ENCODE measurements at regions not wholly inside any gene's neighbourhood (a gene's known extent, or its start where the extent isn't known, plus 50 kb on each side); places are given as distances from the start of the nearest gene placed in this dataset.

DNA sequence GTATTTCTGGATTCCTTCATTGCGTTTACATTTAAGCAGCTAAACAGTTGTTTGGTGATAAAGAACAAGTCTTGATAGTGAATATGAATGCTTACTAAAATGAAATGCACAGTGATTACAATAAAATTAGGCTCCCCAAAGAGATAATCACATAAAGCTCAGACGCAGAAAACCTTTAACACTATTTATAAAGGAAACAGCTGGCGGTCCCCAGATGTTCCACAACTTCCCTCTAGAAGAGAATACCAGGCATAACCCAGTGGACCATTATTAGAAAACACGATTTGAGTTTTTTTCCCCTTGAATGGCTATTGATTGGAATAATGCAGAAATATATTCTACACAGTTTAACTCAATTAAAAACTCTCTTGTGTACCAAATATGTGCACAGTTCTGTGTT, 573.2 kb downstream of the DIPK2A start:
- no peak overlapping the region for H3K9ac ChIP-seq (ENCODE audit: low read depth in 1 of 3, low read length in 3 of 3)
- H3K27ac ChIP-seq (ENCODE audit: low read depth, low read length), result no peak overlapping the region
- H3K9me3 ChIP-seq (ENCODE audit: control insufficient read depth in 3 of 3, low read length in 3 of 3), result no peaks in the 10 kb centered on the region
- H3K36me3 ChIP-seq (ENCODE audit: control insufficient read depth in 3 of 3, insufficient read depth in 3 of 3, low read length in 3 of 3), result no peaks in the 10 kb centered on the region
- H3K27me3 ChIP-seq (ENCODE audit: control insufficient read depth in 3 of 3, insufficient read depth in 3 of 3, low read length in 3 of 3), result no peaks in the 10 kb centered on the region
- no peak overlapping the region for H3K4me3 ChIP-seq (ENCODE audit: low read length in 3 of 3)
- no peaks in the 10 kb centered on the region for H3K4me1 ChIP-seq (ENCODE audit: control insufficient read depth in 3 of 3, insufficient read depth in 3 of 3, low read length in 3 of 3)

GRCh38 chr3:144546539-144546938, 574.9 kb downstream of the DIPK2A start:
- no peak overlapping the region for H3K9ac ChIP-seq (ENCODE audit: low read depth in 1 of 3, low read length in 3 of 3)
- no peaks in the 10 kb centered on the region for H3K9me3 ChIP-seq (ENCODE audit: control insufficient read depth in 3 of 3, low read length in 3 of 3)
- H3K4me3 ChIP-seq (ENCODE audit: low read length in 3 of 3), result no peak overlapping the region
- H3K27me3 ChIP-seq (ENCODE audit: control insufficient read depth in 3 of 3, insufficient read depth in 3 of 3, low read length in 3 of 3), result no peaks in the 10 kb centered on the region
- H3K27ac ChIP-seq (ENCODE audit: low read depth, low read length), result no peak overlapping the region
- no peaks in the 10 kb centered on the region for H3K4me1 ChIP-seq (ENCODE audit: control insufficient read depth in 3 of 3, insufficient read depth in 3 of 3, low read length in 3 of 3)
- H3K36me3 ChIP-seq (ENCODE audit: control insufficient read depth in 3 of 3, insufficient read depth in 3 of 3, low read length in 3 of 3), result no peaks in the 10 kb centered on the region

- Histone ChIP-seq H3K4me1 (ENCODE audit: control insufficient read depth in 3 of 3, insufficient read depth in 3 of 3, low read length in 3 of 3) (no peaks in the 10 kb centered on the region), H3K27me3 (ENCODE audit: control insufficient read depth in 3 of 3, insufficient read depth in 3 of 3, low read length in 3 of 3) (no peaks in the 10 kb centered on the region), H3K9me3 (ENCODE audit: control insufficient read depth in 3 of 3, low read length in 3 of 3) (no peaks in the 10 kb centered on the region), H3K9ac (ENCODE audit: low read depth in 1 of 3, low read length in 3 of 3) (no peak overlapping the region), H3K4me3 (ENCODE audit: low read length in 3 of 3) (no peak overlapping the region), H3K27ac (ENCODE audit: low read depth, low read length) (no peak overlapping the region), H3K36me3 (ENCODE audit: control insufficient read depth in 3 of 3, insufficient read depth in 3 of 3, low read length in 3 of 3) (no peaks in the 10 kb centered on the region)
Measured at GRCh38 chr3:144548346-144548745, 576.7 kb downstream of the DIPK2A start.

DNA sequence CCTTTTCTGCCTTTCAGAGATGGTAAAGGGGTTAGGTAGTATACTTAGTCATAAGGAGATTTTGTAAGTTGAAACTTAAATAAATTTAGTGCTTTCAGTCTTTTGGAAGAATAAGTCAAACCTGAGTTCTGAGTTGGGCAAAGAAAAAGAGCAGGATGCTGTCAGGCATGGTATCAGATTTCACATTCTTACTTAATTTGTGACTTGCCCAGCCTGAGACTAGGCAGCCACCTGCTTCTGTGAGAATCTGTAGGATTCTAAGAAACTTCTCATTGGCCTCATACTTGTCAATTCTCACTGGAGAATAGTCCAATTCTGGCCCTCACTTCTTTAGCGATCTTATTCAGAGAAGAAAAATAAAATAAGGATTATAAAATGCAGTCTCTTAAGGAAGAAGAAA, 577.5 kb downstream of the DIPK2A start:
- Histone ChIP-seq H3K27me3 (ENCODE audit: control insufficient read depth in 3 of 3, insufficient read depth in 3 of 3, low read length in 3 of 3) (no peaks in the 10 kb centered on the region), H3K4me1 (ENCODE audit: control insufficient read depth in 3 of 3, insufficient read depth in 3 of 3, low read length in 3 of 3) (no peaks in the 10 kb centered on the region), H3K9me3 (ENCODE audit: control insufficient read depth in 3 of 3, low read length in 3 of 3) (no peaks in the 10 kb centered on the region), H3K36me3 (ENCODE audit: control insufficient read depth in 3 of 3, insufficient read depth in 3 of 3, low read length in 3 of 3) (no peaks in the 10 kb centered on the region), H3K9ac (ENCODE audit: low read depth in 1 of 3, low read length in 3 of 3) (no peak overlapping the region), H3K27ac (ENCODE audit: low read depth, low read length) (no peak overlapping the region), H3K4me3 (ENCODE audit: low read length in 3 of 3) (no peak overlapping the region)

DNA sequence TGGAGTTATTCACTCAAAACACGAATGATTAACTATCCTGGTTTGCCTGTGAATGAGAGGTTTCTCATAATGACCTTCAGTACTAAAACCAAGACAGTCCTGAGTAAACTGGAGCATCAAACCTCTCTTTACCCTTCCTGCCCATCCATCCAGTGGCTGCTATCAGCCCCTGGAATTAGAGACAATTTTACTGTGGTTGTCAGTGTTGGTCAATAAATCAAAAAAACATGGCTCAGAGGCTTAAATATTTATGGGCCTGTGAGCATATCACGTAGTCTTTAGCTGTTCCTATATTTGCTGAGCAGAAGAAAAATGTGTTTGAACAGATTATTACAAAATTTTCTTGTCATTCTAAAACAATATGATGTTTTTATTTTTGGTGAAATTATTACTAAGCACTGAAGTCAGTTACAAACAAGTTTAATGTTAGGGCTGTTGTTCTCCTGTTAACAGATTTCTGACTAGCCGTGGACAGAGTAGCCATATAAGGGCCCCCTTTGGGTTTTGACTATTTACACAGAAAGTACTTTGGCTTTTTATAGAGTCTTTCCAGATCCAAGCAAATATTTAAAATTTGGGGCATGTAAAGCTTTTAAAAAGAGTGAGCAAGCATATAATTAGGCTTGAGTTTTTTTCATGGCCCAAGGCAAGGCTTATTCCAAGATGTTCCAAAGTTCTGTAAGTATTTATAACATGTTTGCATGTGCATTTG, 580.9 kb downstream of the DIPK2A start:
- Histone ChIP-seq H3K27me3 (ENCODE audit: control insufficient read depth in 3 of 3, insufficient read depth in 3 of 3, low read length in 3 of 3) (no peaks in the 10 kb centered on the region), H3K36me3 (ENCODE audit: control insufficient read depth in 3 of 3, insufficient read depth in 3 of 3, low read length in 3 of 3) (no peaks in the 10 kb centered on the region), H3K4me3 (ENCODE audit: low read length in 3 of 3) (no peak overlapping the region), H3K9ac (ENCODE audit: low read depth in 1 of 3, low read length in 3 of 3) (no peak overlapping the region), H3K9me3 (ENCODE audit: control insufficient read depth in 3 of 3, low read length in 3 of 3) (no peaks in the 10 kb centered on the region), H3K4me1 (ENCODE audit: control insufficient read depth in 3 of 3, insufficient read depth in 3 of 3, low read length in 3 of 3) (no peaks in the 10 kb centered on the region), H3K27ac (ENCODE audit: low read depth, low read length) (no peak overlapping the region)

DNA sequence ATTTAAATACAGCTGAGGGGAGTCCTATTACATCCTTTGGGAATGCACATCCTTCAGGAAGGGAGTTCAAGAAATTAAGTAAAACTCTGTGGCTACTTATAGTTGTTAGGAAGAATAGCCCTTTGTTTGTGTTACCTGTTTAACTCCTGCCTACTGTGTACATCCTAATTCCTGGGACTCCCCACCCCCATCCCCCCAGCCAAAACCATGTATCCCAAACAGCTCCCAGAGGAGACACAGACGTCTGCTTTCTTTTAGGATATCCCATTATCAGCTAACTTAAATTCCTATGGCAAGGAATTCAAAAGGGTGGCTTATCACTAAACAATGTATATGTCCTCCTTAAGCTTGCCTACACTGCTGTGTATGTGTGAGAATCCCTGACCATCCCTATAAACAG, 581.7 kb downstream of the DIPK2A start:
- H3K27ac ChIP-seq (ENCODE audit: low read depth, low read length), result no peak overlapping the region
- H3K4me1 ChIP-seq (ENCODE audit: control insufficient read depth in 3 of 3, insufficient read depth in 3 of 3, low read length in 3 of 3), result no peaks in the 10 kb centered on the region
- no peaks in the 10 kb centered on the region for H3K27me3 ChIP-seq (ENCODE audit: control insufficient read depth in 3 of 3, insufficient read depth in 3 of 3, low read length in 3 of 3)

DNA sequence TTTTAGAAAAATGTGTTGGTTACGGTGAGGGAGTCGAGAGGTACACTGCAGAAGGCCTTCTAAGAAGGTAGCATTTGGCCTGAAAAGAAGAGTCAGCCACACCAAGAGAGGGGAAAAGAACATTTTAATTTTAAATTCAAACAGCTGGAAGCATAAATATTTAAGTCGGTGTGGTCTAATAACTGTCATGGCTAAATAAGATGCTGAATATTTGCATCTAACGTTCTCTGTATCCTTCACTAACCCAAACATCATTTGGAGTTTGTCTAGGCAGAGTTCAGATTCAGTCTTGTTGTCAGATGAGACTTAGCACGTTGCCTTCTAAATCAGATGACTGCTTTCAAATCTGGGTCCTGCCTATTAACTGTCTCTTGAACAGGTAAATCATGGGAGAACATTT, 583.3 kb downstream of the DIPK2A start:
- Histone ChIP-seq H3K9me3 (ENCODE audit: control insufficient read depth in 3 of 3, low read length in 3 of 3) (no peaks in the 10 kb centered on the region), H3K4me1 (ENCODE audit: control insufficient read depth in 3 of 3, insufficient read depth in 3 of 3, low read length in 3 of 3) (no peaks in the 10 kb centered on the region), H3K36me3 (ENCODE audit: control insufficient read depth in 3 of 3, insufficient read depth in 3 of 3, low read length in 3 of 3) (no peaks in the 10 kb centered on the region), H3K9ac (ENCODE audit: low read depth in 1 of 3, low read length in 3 of 3) (no peak overlapping the region), H3K27me3 (ENCODE audit: control insufficient read depth in 3 of 3, insufficient read depth in 3 of 3, low read length in 3 of 3) (no peaks in the 10 kb centered on the region), H3K27ac (ENCODE audit: low read depth, low read length) (no peak overlapping the region), H3K4me3 (ENCODE audit: low read length in 3 of 3) (no peak overlapping the region)

More for the DNA sequence above, 581.7 kb downstream of the DIPK2A start:
- no peaks in the 10 kb centered on the region for H3K9me3 ChIP-seq (ENCODE audit: control insufficient read depth in 3 of 3, low read length in 3 of 3)
- no peaks in the 10 kb centered on the region for H3K36me3 ChIP-seq (ENCODE audit: control insufficient read depth in 3 of 3, insufficient read depth in 3 of 3, low read length in 3 of 3)
- H3K9ac ChIP-seq (ENCODE audit: low read depth in 1 of 3, low read length in 3 of 3), result no peak overlapping the region
- no peak overlapping the region for H3K4me3 ChIP-seq (ENCODE audit: low read length in 3 of 3)

DNA sequence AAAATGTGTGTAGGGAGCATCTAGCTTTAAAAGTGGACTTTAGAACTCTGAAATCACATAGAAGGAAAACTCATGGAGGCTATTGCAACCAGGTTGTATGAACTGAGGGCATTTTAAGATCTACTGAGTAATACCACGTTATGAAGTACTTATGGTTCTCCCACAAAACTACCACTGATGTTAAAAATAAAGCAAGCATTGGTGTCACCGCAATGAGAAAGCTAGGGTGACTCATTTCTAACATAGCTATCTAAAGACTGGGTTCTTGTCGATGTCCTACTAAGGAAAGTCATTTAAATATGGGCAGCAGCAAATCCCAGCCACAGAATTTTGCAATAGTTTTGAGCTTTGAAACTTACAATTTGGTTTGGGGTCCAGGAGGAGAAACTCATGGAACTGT, 584.8 kb downstream of the DIPK2A start:
- H3K9ac ChIP-seq (ENCODE audit: low read depth in 1 of 3, low read length in 3 of 3), result no peak overlapping the region
- H3K36me3 ChIP-seq (ENCODE audit: control insufficient read depth in 3 of 3, insufficient read depth in 3 of 3, low read length in 3 of 3), result no peaks in the 10 kb centered on the region
- H3K4me1 ChIP-seq (ENCODE audit: control insufficient read depth in 3 of 3, insufficient read depth in 3 of 3, low read length in 3 of 3), result no peaks in the 10 kb centered on the region
- H3K27me3 ChIP-seq (ENCODE audit: control insufficient read depth in 3 of 3, insufficient read depth in 3 of 3, low read length in 3 of 3), result no peaks in the 10 kb centered on the region
- H3K4me3 ChIP-seq (ENCODE audit: low read length in 3 of 3), result no peak overlapping the region
- no peak overlapping the region for H3K27ac ChIP-seq (ENCODE audit: low read depth, low read length)
- no peaks in the 10 kb centered on the region for H3K9me3 ChIP-seq (ENCODE audit: control insufficient read depth in 3 of 3, low read length in 3 of 3)

GRCh38 chr3:144557515-144557914, 585.9 kb downstream of the DIPK2A start:
- Histone ChIP-seq H3K4me3 (ENCODE audit: low read length in 3 of 3) (no peak overlapping the region), H3K9ac (ENCODE audit: low read depth in 1 of 3, low read length in 3 of 3) (no peak overlapping the region), H3K27me3 (ENCODE audit: control insufficient read depth in 3 of 3, insufficient read depth in 3 of 3, low read length in 3 of 3) (no peaks in the 10 kb centered on the region), H3K27ac (ENCODE audit: low read depth, low read length) (no peak overlapping the region), H3K9me3 (ENCODE audit: control insufficient read depth in 3 of 3, low read length in 3 of 3) (no peaks in the 10 kb centered on the region), H3K36me3 (ENCODE audit: control insufficient read depth in 3 of 3, insufficient read depth in 3 of 3, low read length in 3 of 3) (no peaks in the 10 kb centered on the region), H3K4me1 (ENCODE audit: control insufficient read depth in 3 of 3, insufficient read depth in 3 of 3, low read length in 3 of 3) (no peaks in the 10 kb centered on the region)

DNA sequence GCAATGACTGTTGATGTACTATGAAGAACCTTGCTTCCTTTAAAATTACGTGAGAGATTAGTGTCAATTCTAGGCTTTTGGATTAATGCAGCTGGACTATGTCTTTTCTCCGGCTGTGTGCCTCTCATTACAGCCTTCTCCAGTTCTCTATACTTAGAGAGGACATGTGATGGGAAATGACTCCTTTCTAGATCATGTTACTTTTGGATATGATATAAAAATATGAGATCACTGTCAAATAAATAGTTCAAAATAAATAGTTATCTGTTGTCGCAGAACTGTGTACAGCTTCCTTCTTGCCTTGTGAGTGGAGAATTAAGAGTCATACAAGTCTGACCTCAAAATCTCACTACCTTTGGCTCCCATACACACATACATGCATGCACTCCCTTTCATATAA, 592.4 kb downstream of the DIPK2A start:
- Histone ChIP-seq H3K36me3 (ENCODE audit: control insufficient read depth in 3 of 3, insufficient read depth in 3 of 3, low read length in 3 of 3) (no peaks in the 10 kb centered on the region), H3K9ac (ENCODE audit: low read depth in 1 of 3, low read length in 3 of 3) (no peak overlapping the region), H3K27ac (ENCODE audit: low read depth, low read length) (no peak overlapping the region), H3K4me3 (ENCODE audit: low read length in 3 of 3) (no peak overlapping the region), H3K4me1 (ENCODE audit: control insufficient read depth in 3 of 3, insufficient read depth in 3 of 3, low read length in 3 of 3) (peaks cover 0 to 3% (median 3%) of the 10 kb centered on the region in 3 donors), H3K27me3 (ENCODE audit: control insufficient read depth in 3 of 3, insufficient read depth in 3 of 3, low read length in 3 of 3) (no peaks in the 10 kb centered on the region), H3K9me3 (ENCODE audit: control insufficient read depth in 3 of 3, low read length in 3 of 3) (no peaks in the 10 kb centered on the region)
